OCI-M2 (cell line): ENCODE measurements at regions not wholly inside any gene's neighbourhood (a gene's known extent, or its start where the extent isn't known, plus 50 kb on each side); places are given as distances from the start of the nearest gene placed in this dataset.

Experiments used
- DNase-seq: peaks from one replicate; lab custom pipeline; 2025; ENCODE audit not compliant: unreplicated experiment; lab: John Stamatoyannopoulos, UW

DNA sequence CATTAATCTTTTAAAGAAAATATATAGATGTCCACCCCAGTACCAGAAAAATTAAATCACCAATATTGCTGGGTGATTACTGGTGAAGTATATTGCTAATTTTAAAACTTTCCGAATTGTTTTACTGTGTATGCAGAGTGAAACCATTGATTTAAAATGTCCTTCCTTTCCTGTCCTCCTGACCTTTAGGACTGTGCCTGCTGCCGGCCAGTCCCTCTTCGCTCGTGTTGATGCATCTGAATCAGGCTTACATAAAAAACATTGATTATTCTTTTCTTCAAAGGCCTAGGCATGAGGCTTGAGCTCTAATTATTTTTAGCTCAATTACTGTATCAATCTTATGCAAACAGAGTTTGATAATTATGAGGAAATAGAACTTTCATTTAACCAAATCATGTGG, 1128.1 kb downstream of the BRINP3 start:
- DNase-seq: no peak

- no peak for DNase-seq
These were observed 1126.6 kb downstream of the BRINP3 start for GRCh38 chr1:189350983-189351616.

DNA sequence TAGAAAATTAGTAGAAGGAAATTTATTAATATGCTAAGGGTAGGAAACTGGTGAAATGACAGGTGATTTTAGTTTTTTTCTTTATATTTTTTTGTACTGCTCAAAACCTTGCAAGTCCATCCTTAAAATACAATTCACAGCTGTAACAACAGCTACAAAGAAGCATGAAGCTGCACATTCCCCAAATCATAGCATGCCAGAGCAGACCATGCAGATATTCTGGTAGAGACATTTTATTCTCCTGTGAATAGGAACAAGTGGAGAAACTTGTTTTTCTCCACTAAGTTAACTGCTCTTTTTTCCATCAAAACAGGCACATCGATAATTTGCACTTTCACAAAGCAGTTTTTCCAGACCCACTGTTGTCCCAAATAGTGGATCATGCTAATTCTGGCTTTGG, 1125.7 kb downstream of the BRINP3 start:
- DNase-seq: no peak

DNA sequence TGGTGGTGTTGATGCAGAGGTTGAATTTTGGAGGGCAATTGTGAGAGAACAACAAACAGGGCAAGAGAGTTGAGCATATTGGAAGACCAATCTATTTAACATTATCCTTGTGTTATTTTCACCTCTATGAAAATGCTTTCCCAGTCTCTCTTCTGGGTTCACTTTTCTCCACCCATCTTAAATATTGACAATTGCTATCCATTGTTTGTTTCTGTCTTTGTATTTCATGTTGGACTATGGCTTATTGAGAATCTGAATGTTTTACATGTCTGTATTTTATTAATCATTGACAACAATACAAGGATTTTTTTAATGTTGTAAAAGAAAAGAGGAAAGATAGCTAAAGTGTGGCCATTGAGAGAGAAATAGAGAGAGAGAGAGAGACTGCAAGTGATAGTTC, 1121.5 kb downstream of the BRINP3 start:
- DNase-seq: no peak

- DNase-seq: no peak
These were observed 1120.3 kb downstream of the BRINP3 start for GRCh38 chr1:189357317-189357716.

DNA sequence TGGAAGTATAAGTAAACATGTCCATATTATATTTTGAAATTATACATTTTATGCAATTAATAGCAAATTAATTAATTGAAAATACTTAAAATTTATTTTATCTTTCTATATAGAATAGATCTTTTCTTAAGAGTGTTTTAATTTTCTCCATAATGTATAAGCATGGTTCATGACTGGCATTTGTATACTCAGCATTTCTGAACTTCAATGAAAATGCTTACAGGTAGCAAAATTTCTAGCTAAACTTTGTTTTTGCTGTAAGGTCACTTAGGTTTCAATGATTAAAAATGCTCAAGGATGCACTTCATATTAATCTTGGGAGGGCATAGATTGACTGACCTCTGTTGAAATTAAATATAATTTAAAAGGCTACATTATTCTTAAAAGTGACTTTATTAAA, 1108.1 kb downstream of the BRINP3 start:
- DNase-seq: no peak

DNA sequence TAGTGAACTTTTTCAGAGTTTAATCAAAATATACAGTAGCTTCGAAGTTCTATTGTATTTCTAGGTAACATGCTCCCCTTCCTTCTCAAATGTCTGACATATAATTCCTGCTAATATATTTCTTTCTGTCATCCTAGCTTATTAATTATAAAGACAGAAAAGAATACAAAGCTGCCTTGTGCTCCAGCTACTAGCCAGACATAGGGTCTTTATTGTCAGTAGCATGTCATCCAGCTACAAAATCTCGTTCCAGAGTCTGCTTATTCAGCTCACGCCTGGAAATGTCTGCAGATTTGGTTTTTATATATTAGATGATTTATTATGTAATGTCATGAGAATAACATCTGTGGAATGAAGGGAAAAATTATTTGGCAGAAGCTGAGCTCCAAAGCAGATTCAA, 1102.8 kb downstream of the BRINP3 start:
- no peak for DNase-seq

- no peak for DNase-seq
These were observed 1072.2 kb downstream of the BRINP3 start for GRCh38 chr1:189405419-189405818.

DNA sequence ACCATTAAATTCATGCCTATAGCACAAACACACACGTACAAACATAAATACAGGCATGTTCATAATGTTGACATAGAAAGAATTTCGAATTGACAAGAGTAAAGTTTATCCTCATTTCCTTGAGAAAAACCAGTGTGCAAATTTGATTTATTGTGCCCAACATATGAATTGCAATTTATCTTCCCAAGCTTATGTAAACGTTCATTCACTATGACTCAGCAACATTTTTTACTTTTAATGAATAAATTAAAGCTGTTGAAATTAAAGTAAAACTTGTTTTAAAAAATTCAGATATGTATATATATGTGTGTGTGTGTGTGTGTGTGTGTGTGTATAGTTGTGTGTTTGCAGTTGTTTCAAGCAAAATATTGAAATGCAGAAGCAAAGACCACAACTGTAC, 1067.9 kb downstream of the BRINP3 start:
- DNase-seq: no peak

GRCh38 chr1:189424746-189425331, 1052.8 kb downstream of the BRINP3 start:
- no peak for DNase-seq

DNA sequence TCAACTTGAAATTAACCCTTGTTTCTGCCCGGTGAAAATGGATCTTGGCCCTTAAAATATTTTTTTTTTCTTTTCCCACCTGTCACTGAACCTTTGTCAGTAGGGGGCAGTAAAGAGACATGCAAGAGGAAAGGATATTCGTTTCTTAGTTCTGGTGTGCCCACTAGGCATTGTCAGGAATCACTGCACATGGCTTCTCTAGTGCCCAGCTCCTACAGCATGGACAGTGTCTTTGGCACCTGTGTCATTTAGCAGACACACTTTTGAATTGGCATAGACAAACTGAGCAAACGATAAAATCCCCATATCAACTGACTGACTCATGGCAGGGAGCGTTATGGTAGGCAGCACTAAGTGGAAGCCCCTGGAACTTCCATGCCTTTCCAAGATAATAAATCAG, 1048.1 kb downstream of the BRINP3 start:
- DNase-seq: no peak

- DNase-seq: no peak
These were observed 1046.2 kb downstream of the BRINP3 start for GRCh38 chr1:189431447-189431846.

- no peak for DNase-seq
These were observed 1044.9 kb downstream of the BRINP3 start for GRCh38 chr1:189432753-189433152.

- no peak for DNase-seq
These were observed 1043.2 kb downstream of the BRINP3 start for GRCh38 chr1:189434461-189434860.

- DNase-seq: no peak
These were observed 1042.3 kb downstream of the BRINP3 start for GRCh38 chr1:189435398-189435797.

DNA sequence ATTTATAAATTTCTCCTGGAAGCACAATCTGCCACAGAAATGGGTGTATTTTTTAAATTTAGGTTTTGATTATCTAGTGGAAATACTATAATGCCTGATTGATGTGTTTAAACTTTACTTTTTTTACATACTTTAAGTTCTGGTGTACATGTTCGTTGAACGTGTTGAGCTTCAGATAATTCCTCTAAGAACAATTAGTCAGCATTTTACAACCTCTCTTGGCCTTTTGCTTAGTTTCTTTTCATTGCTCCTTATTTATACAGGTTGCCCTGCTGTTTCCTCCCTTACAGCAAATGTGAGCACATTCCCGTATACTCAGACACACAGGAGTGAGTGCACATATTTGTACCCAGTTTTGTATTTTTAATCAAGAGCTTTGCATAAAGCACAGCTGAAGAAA, 1038.9 kb downstream of the BRINP3 start:
- DNase-seq: no peak

- DNase-seq: no peak
These were observed 1014.5 kb downstream of the BRINP3 start for GRCh38 chr1:189463166-189463565.

DNA sequence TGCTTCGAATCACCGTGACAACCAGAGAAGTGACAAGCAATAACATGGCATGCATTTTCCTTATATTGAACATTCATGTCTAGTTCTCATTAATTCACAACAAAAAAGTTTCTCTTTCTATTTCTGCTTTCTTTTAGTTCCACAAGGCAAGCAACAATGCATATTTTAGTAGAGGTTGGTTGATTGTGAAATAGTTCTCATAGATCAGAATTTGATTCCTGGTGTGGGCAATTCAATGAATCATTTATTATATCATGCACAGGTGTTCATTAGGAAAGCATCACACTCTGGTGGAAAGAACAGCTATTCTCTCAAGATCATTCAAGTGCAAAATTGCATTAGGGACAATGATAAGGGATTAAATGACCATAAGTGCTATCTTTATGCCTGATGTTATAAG, 980.9 kb downstream of the BRINP3 start:
- no peak for DNase-seq

DNA sequence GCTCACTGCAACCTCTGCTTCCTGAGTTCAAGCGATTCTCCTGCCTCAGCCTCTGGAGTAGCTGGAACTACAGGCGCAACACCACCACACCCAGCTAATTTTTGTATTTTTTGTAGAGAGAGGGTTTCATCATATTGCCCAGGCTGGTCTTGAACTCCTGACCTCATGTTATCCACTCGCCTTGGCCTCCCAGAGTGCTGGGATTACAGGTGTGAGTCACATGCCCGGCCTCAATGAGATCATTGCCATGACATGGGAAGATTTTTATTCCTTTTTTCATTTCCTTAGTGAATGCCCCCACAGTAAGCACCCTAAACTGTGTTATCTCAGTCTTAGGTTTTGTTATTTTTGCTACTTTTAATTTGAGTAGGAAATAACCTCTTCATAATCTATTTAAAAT, 977.9 kb downstream of the BRINP3 start:
- DNase-seq: no peak

DNA sequence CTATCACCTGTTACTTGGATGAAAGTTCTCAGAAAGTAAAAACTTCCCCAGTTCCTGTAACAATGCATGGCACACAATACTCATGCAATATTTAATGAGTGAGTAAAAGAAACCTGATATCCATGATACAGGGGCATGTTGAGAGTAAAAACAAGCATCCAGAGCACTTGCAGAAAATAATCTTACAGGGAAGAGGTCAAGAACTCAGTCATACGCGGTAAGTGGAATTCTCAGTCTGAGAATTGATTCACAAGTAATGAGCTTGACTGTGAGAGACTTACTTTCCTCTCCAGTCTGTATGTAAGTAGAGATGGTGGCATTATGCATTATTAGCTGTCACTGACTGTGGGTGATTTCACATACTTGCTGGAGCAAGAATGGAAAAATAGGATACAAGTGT, 976.9 kb downstream of the BRINP3 start:
- DNase-seq: no peak

DNA sequence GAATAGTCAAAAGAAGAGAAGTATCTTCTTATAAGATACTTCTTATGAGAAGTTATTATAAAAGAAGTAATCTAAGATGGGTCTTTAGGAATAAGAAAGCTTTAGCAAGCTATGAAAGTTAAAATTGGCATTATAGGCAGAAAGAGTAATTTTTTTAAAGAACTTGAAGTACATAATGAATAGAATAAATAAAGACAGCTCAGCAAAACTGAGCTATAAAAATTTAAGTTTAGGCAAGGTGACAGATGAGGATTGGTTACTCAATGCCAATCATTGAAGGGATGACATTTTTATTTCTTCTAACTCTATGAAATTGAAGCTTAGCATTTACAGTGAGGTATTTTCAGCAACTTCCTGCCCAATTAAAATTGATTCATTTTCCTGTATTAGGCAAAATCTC, 966.8 kb downstream of the BRINP3 start:
- DNase-seq: no peak

GRCh38 chr1:189513091-189513490, 964.6 kb downstream of the BRINP3 start:
- DNase-seq: no peak

- DNase-seq: no peak
These were observed 955.2 kb downstream of the BRINP3 start for GRCh38 chr1:189522441-189522840.
